ENCODE measurements at regions not wholly inside any gene's neighbourhood (a gene's known extent, or its start where the extent isn't known, plus 50 kb on each side); places are given as distances from the start of the nearest gene placed in this dataset.

DNA sequence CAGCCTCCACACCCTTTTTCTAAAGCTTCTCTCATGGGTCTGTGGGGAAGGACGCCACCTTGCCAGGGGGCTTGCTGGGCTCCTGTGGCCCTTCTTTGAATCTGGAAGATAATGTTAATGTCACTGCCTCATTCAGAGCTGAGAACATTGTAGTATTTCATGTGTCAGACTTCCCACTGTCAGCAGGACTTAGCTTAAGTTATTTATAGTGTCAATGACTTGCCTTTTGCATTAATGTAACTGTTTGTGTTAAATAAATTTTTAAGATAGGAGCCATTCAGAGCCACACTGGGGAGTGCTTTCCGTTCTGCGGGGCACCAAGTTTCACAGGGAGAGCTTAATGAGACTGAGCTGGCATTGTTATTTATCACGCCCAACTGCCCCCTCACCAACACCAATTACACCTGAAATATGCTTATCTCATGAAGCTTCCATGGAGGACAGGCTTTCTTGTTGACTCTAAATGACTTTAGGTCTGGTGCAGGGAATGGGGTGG, 226.9 kb upstream of the UBL3 start:
- TF ChIP-seq EZH2 (IDR thresholded peaks at IDR 0.05; ENCODE audit: insufficient read depth, low read length), result no peak
- TF ChIP-seq, protein P1, sequence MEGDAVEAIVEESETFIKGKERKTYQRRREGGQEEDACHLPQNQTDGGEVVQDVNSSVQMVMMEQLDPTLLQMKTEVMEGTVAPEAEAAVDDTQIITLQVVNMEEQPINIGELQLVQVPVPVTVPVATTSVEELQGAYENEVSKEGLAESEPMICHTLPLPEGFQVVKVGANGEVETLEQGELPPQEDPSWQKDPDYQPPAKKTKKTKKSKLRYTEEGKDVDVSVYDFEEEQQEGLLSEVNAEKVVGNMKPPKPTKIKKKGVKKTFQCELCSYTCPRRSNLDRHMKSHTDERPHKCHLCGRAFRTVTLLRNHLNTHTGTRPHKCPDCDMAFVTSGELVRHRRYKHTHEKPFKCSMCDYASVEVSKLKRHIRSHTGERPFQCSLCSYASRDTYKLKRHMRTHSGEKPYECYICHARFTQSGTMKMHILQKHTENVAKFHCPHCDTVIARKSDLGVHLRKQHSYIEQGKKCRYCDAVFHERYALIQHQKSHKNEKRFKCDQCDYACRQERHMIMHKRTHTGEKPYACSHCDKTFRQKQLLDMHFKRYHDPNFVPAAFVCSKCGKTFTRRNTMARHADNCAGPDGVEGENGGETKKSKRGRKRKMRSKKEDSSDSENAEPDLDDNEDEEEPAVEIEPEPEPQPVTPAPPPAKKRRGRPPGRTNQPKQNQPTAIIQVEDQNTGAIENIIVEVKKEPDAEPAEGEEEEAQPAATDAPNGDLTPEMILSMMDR (IDR thresholded peaks at IDR 0.05; ENCODE audit: insufficient read depth, low read depth, low read length), result no peak

GRCh38 chr13:30074955-30075614, 224.7 kb upstream of the UBL3 start:
- TF ChIP-seq, protein P1 (IDR thresholded peaks at IDR 0.05; ENCODE audit: insufficient read depth, low read depth, low read length), result no peak
- TF ChIP-seq EZH2 (IDR thresholded peaks at IDR 0.05; ENCODE audit: insufficient read depth, low read length), result no peak
- H3K4me2 ChIP-seq (ENCODE audit: low read length), result no peak overlapping the region
- no peaks in the 10 kb centered on the region for H3K4me1 Mint-ChIP-seq (ENCODE audit: low read depth, unreplicated experiment)
- H2AFZ ChIP-seq (ENCODE audit: low read depth, low read length), result no peak overlapping the region
- H3K4me1 ChIP-seq (ENCODE audit: insufficient read depth, low read length), result no peaks in the 10 kb centered on the region
- H3K27ac Mint-ChIP-seq (ENCODE audit: unreplicated experiment), result no peak overlapping the region
- peaks cover 9% of the 10 kb centered on the region for H3K9me3 Mint-ChIP-seq (ENCODE audit: unreplicated experiment)
- no peaks in the 10 kb centered on the region for H3K9me3 ChIP-seq (ENCODE audit: insufficient read depth, low read depth, low read length)
- no peaks in the 10 kb centered on the region for H3K27me3 ChIP-seq (ENCODE audit: insufficient read depth, low read length)
- no peak overlapping the region for H3K4me3 ChIP-seq (ENCODE audit: insufficient read depth, low read depth, low read length)
- H3K4me3 Mint-ChIP-seq (ENCODE audit: unreplicated experiment), result no peak overlapping the region
- H3K27ac ChIP-seq (ENCODE audit: low read depth, low read length), result no peak overlapping the region
- H4K20me1 ChIP-seq (ENCODE audit: insufficient read depth, low read length), result no peaks in the 10 kb centered on the region
- H3K79me2 ChIP-seq (ENCODE audit: insufficient read depth, low read length), result no peaks in the 10 kb centered on the region
- FAIRE-seq, result no peak
- H3K36me3 Mint-ChIP-seq (ENCODE audit: low read depth, unreplicated experiment), result no peaks in the 10 kb centered on the region
- H3K9ac ChIP-seq (ENCODE audit: low read length), result no peak overlapping the region
- peaks cover 2% of the 10 kb centered on the region for H3K27me3 Mint-ChIP-seq (ENCODE audit: low read depth, unreplicated experiment)
- DNase-seq (ENCODE audit: low read depth), result no peak
- no peaks in the 10 kb centered on the region for H3K36me3 ChIP-seq (ENCODE audit: insufficient read depth, low read length)

More for the DNA sequence above, 226.9 kb upstream of the UBL3 start:
- no peaks in the 10 kb centered on the region for H3K4me1 Mint-ChIP-seq (ENCODE audit: low read depth, unreplicated experiment)
- FAIRE-seq, result no peak
- no peak overlapping the region for H3K4me3 Mint-ChIP-seq (ENCODE audit: unreplicated experiment)
- H3K4me3 ChIP-seq (ENCODE audit: insufficient read depth, low read depth, low read length), result no peak overlapping the region
- no peak overlapping the region for H3K27ac ChIP-seq (ENCODE audit: low read depth, low read length)
- H3K36me3 ChIP-seq (ENCODE audit: insufficient read depth, low read length), result no peaks in the 10 kb centered on the region
- no peaks in the 10 kb centered on the region for H3K79me2 ChIP-seq (ENCODE audit: insufficient read depth, low read length)
- H3K27me3 Mint-ChIP-seq (ENCODE audit: low read depth, unreplicated experiment), result peaks cover 4% of the 10 kb centered on the region
- H2AFZ ChIP-seq (ENCODE audit: low read depth, low read length), result no peak overlapping the region
- H3K27me3 ChIP-seq (ENCODE audit: insufficient read depth, low read length), result no peaks in the 10 kb centered on the region
- DNase-seq (ENCODE audit: low read depth), result no peak
- no peaks in the 10 kb centered on the region for H4K20me1 ChIP-seq (ENCODE audit: insufficient read depth, low read length)
- H3K27ac Mint-ChIP-seq (ENCODE audit: unreplicated experiment), result no peak overlapping the region
- no peaks in the 10 kb centered on the region for H3K4me1 ChIP-seq (ENCODE audit: insufficient read depth, low read length)
- H3K9me3 Mint-ChIP-seq (ENCODE audit: unreplicated experiment), result peaks cover 14% of the 10 kb centered on the region
- no peak overlapping the region for H3K4me2 ChIP-seq (ENCODE audit: low read length)
- H3K9me3 ChIP-seq (ENCODE audit: insufficient read depth, low read depth, low read length), result no peaks in the 10 kb centered on the region
- H3K9ac ChIP-seq (ENCODE audit: low read length), result no peak overlapping the region
- no peaks in the 10 kb centered on the region for H3K36me3 Mint-ChIP-seq (ENCODE audit: low read depth, unreplicated experiment)

- Histone ChIP-seq H3K4me1 (ENCODE audit: insufficient read depth, low read length) (no peaks in the 10 kb centered on the region), H2AFZ (ENCODE audit: low read depth, low read length) (no peak overlapping the region), H3K4me3 (ENCODE audit: insufficient read depth, low read depth, low read length) (no peak overlapping the region), H3K36me3 (ENCODE audit: insufficient read depth, low read length) (no peaks in the 10 kb centered on the region), H3K9me3 (ENCODE audit: insufficient read depth, low read depth, low read length) (no peaks in the 10 kb centered on the region), H3K27ac (ENCODE audit: low read depth, low read length) (no peak overlapping the region), H3K4me2 (ENCODE audit: low read length) (no peak overlapping the region), H3K9ac (ENCODE audit: low read length) (no peak overlapping the region), H4K20me1 (ENCODE audit: insufficient read depth, low read length) (no peaks in the 10 kb centered on the region), H3K27me3 (ENCODE audit: insufficient read depth, low read length) (no peaks in the 10 kb centered on the region), H3K79me2 (ENCODE audit: insufficient read depth, low read length) (no peaks in the 10 kb centered on the region)
- peaks cover 2% of the 10 kb centered on the region for H3K27me3 Mint-ChIP-seq (ENCODE audit: low read depth, unreplicated experiment)
- H3K27ac Mint-ChIP-seq (ENCODE audit: unreplicated experiment), result no peak overlapping the region
- H3K4me1 Mint-ChIP-seq (ENCODE audit: low read depth, unreplicated experiment), result no peaks in the 10 kb centered on the region
- no peak for FAIRE-seq
- TF ChIP-seq, protein P1 (IDR thresholded peaks at IDR 0.05; ENCODE audit: insufficient read depth, low read depth, low read length), result no peak
- TF ChIP-seq EZH2 (IDR thresholded peaks at IDR 0.05; ENCODE audit: insufficient read depth, low read length), result no peak
- H3K36me3 Mint-ChIP-seq (ENCODE audit: low read depth, unreplicated experiment), result no peaks in the 10 kb centered on the region
- no peak overlapping the region for H3K4me3 Mint-ChIP-seq (ENCODE audit: unreplicated experiment)
- no peak for DNase-seq (ENCODE audit: low read depth)
- H3K9me3 Mint-ChIP-seq (ENCODE audit: unreplicated experiment), result peaks cover 8% of the 10 kb centered on the region
Observed at GRCh38 chr13:30074431-30074830, 224.0 kb upstream of the UBL3 start.

All from astrocyte (in vitro differentiated cells and primary cell).